ENCODE measurements at regions not wholly inside any gene's neighbourhood (a gene's known extent, or its start where the extent isn't known, plus 50 kb on each side); places are given as distances from the start of the nearest gene placed in this dataset.
A peak's percentile ranks its signal among the peaks of the same experiment; 100 is the strongest.

DNA sequence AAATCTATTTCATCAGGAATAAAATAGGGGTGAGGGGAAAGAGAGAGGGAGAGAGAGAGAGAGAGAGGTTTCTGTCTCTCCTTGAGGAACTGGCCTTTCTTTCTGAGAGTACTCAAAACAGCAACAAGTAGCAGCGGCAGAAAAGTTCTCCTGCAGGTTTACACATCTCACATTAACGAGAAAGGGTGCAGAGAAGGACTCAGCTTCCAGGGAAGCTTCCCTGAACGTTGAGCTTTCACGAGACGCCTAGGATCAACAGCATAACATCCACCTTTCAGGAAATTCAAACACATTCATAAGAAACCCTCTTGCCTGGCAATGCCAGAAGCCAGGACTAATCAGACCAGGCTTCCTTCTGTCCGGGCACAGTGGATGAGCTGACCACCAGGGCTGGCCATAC lies 162.9 kb downstream of the ZDHHC21 start:
- H3K4me3 ChIP-seq (ENCODE audit: extremely low read depth in 1 of 4, insufficient read depth in 2 of 4, low read depth in 3 of 4, low read length in 4 of 4), result no peak overlapping the region

More for the DNA sequence above, 162.9 kb downstream of the ZDHHC21 start:
- Histone ChIP-seq H2BK15ac (ENCODE audit: low read length) (no peak overlapping the region), H2BK20ac (ENCODE audit: low read length) (peak overlapping the region; percentile 52; the same call in 1 of the 2 replicates), H3K27ac (ENCODE audit: low read depth, low read length) (no peak overlapping the region), H3K9ac (replicated peaks in 1 of 4; ENCODE audit: extremely low read depth in 1 of 4, low read depth in 3 of 4, low read length in 3 of 4) (no peak overlapping the region), H3K4me1 (replicated peaks in 1 of 4; ENCODE audit: control insufficient read depth in 3 of 4, insufficient read depth in 4 of 4, low read length in 3 of 4) (peaks cover 2 to 23% (median 10%) of the 10 kb centered on the region in 4 experiments), H2AFZ (ENCODE audit: low read length) (peak overlapping the region; percentile 82), H2AK5ac (ENCODE audit: low read depth, low read length) (no peak overlapping the region), H4K5ac (ENCODE audit: insufficient read length, low read depth, low read length) (no peak overlapping the region), H3K79me2 (ENCODE audit: control insufficient read depth in 1 of 2, insufficient read depth in 2 of 2, low read length in 2 of 2) (no peaks in the 10 kb centered on the region), H3K27me3 (replicated peaks in 1 of 4; ENCODE audit: control insufficient read depth in 3 of 4, extremely low read depth in 1 of 4, insufficient read depth in 3 of 4, low read length in 3 of 4) (no peaks in the 10 kb centered on the region; a peak in 1 of 7 replicates), H3K36me3 (ENCODE audit: control insufficient read depth in 2 of 4, insufficient read depth in 4 of 4, low read length in 3 of 4) (no peaks in the 10 kb centered on the region), H3K56ac (replicated peaks; ENCODE audit: insufficient read length, low read depth, low read length) (no peak overlapping the region), H3K9me3 (ENCODE audit: insufficient read depth in 2 of 2, low read depth in 1 of 2, low read length in 1 of 2) (no peaks in the 10 kb centered on the region), H3K23ac (ENCODE audit: insufficient read length) (no peak overlapping the region), H3K23me2 (ENCODE audit: low read depth, low read length) (no peaks in the 10 kb centered on the region), H3K4ac (replicated peaks; ENCODE audit: insufficient read length, low read depth, low read length) (no peak overlapping the region), H4K91ac (replicated peaks; ENCODE audit: insufficient read length, low read length) (no peak overlapping the region), H2BK12ac (ENCODE audit: low read depth, low read length) (0 out of 2 replicates have a peak overlapping the region, but pooled peaks have one; percentile 10), H2BK120ac (replicated peaks; ENCODE audit: low read depth, low read length) (no peak overlapping the region), H3K18ac (ENCODE audit: extremely low read depth, low read length) (0 out of 2 replicates have a peak overlapping the region, but pooled peaks have one; percentile 16), H2BK5ac (ENCODE audit: low read depth, low read length) (no peak overlapping the region), H4K8ac (ENCODE audit: extremely low read depth, insufficient read depth, low read length) (no peak overlapping the region), H3K79me1 (ENCODE audit: low read depth, low read length) (no peaks in the 10 kb centered on the region), H3K4me2 (ENCODE audit: insufficient read depth in 1 of 2, low read depth in 2 of 2, low read length in 2 of 2) (no peak overlapping the region), H3K14ac (ENCODE audit: insufficient read length) (no peak overlapping the region), H4K20me1 (replicated peaks in 1 of 2; ENCODE audit: control insufficient read depth in 1 of 2, insufficient read depth in 2 of 2, low read length in 2 of 2) (no peaks in the 10 kb centered on the region)
- DNase-seq (ENCODE audit: low read depth in 1 of 2, low spot score in 2 of 2) (no peak), FAIRE-seq (no peak)
- POLR2A ChIA-PET (ENCODE audit: partially characterized antibody), result no interaction called here
- TF ChIP-seq HDAC2 (IDR thresholded peaks at IDR 0.05; ENCODE audit: borderline replicate concordance in 1 of 2, low read depth in 2 of 2, low read length in 2 of 2) (no peak), GTF2F1 (IDR thresholded peaks at IDR 0.05; ENCODE audit: borderline replicate concordance, low read depth, low read length) (no peak)
- CTCF ChIA-PET (ENCODE audit: partially characterized antibody), result no interaction called here
- WGBS, 2 experiments (ENCODE audit: extremely low coverage in 1 of 2, insufficient coverage in 1 of 2, insufficient read length in 1 of 2, insufficient replicate concordance in 2 of 2, low coverage in 1 of 2, low lambda C conversion rate in 2 of 2, missing lambda C conversion rate in 1 of 2), result 70% methylated on average over 6 of the region's 6 CpGs; no CpG with 5 or more reads in 1 of the 2 experiments
